ENCODE measurements at regions not wholly inside any gene's neighbourhood (a gene's known extent, or its start where the extent isn't known, plus 50 kb on each side); places are given as distances from the start of the nearest gene placed in this dataset.

DNA sequence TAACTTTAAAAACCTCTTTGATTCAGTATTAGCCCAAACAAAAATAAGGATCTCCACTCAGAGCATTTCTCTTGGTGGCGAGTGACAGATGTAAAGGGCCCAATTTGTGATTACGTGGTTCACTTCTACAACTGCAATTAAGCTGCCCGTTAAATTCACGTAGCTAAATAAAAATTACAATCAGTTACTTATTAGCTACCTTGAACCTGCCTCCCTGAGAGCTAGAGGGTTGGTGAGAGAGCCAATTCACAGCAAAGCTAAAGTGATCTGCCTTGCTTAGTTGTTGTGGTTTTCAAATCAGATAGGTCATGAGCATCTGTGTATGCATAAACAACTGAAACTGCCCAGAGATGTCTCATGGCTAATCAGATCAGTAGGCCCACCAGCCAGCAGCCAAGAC, 156.7 kb downstream of the RNF152 start:
- no peak for TF ChIP-seq CTCF (IDR thresholded peaks at IDR 0.05; ENCODE audit: low read depth, low read length)
- H3K4me3 ChIP-seq (ENCODE audit: low read depth, low read length), result no peak overlapping the region

GRCh38 chr18:61735564-61736102, 157.2 kb downstream of the RNF152 start:
- H3K4me3 ChIP-seq (ENCODE audit: low read depth, low read length), result no peak overlapping the region
- no peak for TF ChIP-seq CTCF (IDR thresholded peaks at IDR 0.05; ENCODE audit: low read depth, low read length)

DNA sequence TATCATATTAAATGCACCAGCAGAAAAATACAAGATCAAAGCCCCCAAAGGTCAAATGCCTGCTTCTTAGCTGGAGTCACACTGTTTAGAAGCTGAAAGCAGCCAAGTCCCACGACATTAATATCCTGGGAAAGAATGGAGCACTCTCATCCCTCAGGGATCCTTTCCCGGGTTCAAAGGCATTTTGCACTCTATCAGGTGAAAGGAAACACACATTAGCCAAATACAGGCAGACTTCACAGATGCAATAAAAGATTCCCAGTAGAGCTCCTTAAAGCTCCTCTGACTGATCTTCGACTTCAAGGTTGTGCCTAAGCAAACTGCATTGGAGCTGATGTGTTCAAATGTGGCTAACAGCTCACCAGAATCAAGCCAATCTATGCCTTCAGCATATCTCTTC, 158.4 kb downstream of the RNF152 start:
- TF ChIP-seq CTCF (IDR thresholded peaks at IDR 0.05; ENCODE audit: low read depth, low read length), result no peak
- H3K4me3 ChIP-seq (ENCODE audit: low read depth, low read length), result no peak overlapping the region; the same call in 1 of the 2 replicates

DNA sequence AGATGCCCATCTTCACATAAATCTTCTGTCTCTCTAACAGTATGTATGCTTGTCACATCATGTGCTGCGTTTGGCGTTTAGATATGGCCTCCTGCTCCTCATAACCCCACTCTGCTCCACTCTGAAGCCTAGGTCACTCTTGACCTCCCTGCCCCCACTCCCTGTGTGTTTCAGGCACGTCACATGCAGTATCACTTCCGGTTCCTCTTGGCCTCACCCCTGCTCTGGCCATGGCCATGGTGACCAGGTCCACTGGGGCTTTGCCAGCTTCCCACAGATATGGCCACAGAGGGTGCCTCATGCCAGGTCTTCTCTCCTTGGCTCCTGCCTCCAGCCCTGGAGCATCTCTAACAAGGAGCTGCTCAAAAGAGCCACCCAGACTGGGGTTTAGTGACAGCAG, 160.0 kb downstream of the RNF152 start:
- no peak overlapping the region for H3K4me3 ChIP-seq (ENCODE audit: low read depth, low read length)
- TF ChIP-seq CTCF (IDR thresholded peaks at IDR 0.05; ENCODE audit: low read depth, low read length), result no peak

GRCh38 chr18:61731693-61732376, 161.0 kb downstream of the RNF152 start:
- TF ChIP-seq CTCF (IDR thresholded peaks at IDR 0.05; ENCODE audit: low read depth, low read length), result no peak
- H3K4me3 ChIP-seq (ENCODE audit: low read depth, low read length), result no peak overlapping the region

DNA sequence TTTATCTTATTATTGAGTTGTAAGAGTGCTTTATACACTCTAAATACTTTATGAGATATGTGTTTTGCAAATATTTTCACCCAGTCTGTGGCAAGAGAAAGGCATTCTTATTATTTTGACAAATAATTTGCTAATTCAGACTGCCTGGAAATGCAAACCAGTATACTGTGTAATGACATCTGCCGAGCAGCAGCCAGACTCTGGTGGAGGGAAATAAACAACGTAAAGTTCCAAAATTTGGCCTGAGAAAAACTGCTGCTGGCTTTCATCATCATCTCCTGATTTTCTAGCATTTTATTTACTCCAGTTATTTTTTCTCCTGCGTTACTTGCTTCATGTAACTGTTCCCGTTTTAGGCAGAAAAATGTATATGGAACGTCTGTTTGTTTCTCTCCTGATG, 161.6 kb downstream of the RNF152 start:
- no peak overlapping the region for H3K4me3 ChIP-seq (ENCODE audit: low read depth, low read length)
- TF ChIP-seq CTCF (IDR thresholded peaks at IDR 0.05; ENCODE audit: low read depth, low read length), result no peak

GRCh38 chr18:61729322-61729721, 163.5 kb downstream of the RNF152 start:
- TF ChIP-seq CTCF (IDR thresholded peaks at IDR 0.05; ENCODE audit: low read depth, low read length), result no peak
- no peak overlapping the region for H3K4me3 ChIP-seq (ENCODE audit: low read depth, low read length)

Data from WI38 (cell line).